Activated CD4-positive, CD25-positive, alpha-beta regulatory T cell treated with anti-CD3 and anti-CD28 coated beads, Interleukin-2, amount 50 U/mL, for 16 hours (primary cell): ENCODE measurements at regions not wholly inside any gene's neighbourhood (a gene's known extent, or its start where the extent isn't known, plus 50 kb on each side); places are given as distances from the start of the nearest gene placed in this dataset.

Experiments used
- DNase-seq: peaks from one replicate; pipeline ENCODE4 v3.0.0-alpha.2; 2020; ENCODE audit warnings: low read depth, low spot score

DNA sequence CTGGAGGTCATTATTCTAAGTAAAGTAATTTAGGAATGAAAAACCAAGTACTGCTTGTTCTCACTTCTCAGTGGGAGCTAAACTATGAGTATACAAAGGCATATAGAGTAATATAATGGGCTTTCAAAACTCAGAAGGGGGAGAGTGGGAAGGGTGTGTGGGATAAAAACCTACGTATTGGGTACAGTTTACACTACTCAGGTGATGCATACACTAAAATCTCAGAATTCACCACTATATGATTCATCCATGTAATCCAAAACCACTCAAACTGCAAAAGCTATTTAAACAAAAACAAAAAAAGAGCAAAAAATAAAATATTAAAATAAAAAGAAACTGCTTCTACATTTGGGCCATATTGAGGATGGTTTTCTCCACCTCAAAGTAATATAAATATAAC lies 623.3 kb downstream of the NSUN3 start:
- DNase-seq: no peak

DNA sequence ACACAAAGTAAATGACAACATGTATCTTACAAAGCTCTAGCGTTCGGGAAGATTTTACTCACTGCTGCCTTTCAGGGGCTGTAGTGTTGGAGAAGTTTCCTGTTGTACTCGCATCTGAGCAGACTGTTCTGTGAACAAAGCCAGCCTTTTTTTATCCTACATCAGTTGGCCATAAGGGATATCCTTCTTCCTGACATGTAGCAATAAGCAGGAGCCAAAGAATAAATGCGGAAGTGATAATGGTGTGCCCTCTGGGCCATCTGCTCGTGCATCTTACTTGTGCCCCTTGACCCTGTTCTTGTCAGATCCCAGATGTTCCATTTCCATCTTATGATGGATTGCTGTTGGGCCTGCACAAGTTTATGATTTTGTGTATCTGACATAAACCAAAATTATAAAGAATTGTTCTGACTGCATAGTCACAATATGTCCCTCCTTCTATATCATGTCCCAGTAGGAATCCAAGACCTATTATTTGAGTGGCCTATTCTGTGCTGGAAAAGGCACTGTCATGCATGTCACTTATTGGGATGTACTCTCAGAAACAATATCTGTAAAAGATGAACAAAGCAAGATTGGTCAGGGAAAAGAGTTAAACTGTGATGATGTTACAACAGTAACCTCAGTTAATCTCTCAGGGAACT lies 631.3 kb downstream of the NSUN3 start:
- DNase-seq: no peak

DNA sequence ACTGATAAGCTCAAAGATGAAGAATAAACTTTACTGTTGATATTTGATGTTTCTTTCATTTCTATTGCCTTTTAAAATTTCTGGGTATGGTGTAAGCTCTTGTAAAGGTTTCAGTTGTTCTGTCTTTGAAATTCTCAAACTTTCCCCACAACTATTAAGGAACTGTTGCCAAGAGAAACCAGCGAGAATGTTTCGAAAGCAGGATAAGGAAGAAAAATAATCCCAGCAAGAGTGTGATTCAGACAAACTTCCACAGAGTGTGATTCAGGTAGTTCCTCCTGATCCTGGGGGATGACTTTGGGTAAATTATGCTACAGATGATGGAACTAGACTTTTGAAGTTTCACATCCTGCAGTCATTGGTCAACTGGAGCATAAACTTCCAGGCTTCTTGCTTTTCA lies 632.0 kb downstream of the NSUN3 start:
- no peak for DNase-seq

DNA sequence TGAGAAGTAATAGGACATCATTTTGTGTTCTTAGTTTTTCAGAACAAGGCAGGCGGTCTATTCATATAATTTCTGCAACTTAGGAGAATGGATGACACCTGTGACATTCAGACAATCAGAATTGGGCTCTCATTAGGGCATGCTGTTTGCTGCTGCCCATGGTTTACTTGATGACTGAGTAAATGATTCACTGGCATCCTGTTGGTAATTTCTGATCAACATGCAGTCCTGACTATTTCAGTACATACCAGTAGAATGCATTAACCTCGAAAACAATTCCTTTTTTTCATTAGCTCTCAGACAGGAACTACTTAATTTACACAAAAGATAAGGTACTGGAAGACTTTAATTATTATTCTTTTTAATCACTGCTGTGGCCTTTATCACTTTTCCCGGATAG lies 641.6 kb downstream of the NSUN3 start:
- no peak for DNase-seq

DNA sequence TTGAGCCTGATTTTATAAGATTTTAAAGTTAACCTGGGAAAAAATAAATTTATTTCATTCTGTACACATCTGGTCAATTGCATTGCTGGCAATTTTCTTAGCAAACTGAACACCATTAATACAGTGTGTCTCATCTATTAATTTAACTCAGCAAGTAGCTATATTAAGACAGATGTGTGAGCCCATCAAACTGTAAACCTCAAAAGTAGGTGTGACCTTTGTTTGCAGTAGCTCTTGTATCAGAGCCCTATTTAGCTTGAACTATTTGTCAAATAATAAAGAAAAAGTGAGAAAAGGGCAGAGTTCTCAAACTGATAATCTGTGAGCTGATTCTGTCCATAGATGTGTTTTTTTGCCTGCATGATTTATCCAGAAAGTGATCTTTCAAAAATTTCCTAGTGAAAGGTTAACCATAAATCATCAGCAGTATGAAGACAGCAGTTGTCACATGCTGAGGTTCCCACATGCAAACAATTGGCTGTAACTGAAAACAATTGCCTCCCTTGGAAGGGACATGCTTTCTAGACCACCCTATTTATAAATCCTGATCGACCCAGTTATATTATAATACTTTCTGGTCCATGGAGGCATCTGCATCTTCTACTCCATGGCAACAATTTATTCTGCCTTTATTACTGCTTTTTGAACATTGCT lies 646.5 kb downstream of the NSUN3 start:
- DNase-seq: no peak

DNA sequence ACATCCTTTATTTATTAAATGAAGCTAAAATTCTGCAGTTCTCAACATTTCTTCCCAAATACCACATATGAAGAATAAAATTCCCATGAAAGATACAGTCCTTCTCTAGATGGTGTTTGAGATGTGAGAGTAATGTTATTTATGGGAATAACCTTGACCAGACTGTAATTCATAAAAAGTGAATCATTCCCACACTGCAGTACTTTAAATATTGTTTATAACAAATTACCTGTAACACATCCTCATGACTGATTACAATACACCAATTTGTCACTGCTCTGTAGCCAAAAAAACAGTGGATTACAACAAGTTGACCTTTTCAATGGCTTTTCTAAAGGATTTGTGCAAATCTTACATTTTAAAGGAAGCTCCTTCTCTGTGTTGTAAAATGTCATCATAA lies 651.3 kb downstream of the NSUN3 start:
- DNase-seq: no peak

DNA sequence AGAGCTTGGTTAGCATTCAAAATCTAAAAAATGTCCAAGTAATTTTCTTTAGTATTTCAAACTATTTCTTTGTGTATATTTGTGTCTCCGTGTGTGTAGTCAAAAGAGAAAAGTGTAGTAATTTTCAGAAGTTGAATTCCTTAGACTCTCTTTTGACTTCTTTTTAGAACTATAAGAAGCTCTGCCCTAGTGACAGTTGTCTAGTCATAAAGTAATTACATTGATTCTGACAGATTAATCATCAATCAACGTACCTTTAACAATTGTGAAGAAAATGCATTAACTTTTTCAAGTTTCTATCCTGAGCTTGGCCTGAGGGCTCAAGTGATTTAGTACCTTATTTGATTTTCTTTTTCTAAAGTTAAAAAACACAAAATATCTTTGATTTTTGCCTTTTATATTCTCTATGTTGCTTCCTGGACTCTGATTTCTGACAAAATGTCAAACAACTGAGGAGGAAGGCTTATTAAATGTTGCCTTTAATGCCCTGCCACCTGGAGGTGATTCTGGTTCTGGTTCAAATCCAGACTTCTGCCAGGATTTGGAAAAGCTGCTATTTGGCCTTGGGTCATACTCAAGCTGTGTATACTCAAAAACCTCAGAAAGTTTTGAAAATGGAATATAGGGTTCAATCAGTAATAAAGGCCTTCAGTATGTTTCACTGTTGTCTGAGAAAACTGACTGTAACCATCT lies 653.6 kb downstream of the NSUN3 start:
- DNase-seq: no peak

DNA sequence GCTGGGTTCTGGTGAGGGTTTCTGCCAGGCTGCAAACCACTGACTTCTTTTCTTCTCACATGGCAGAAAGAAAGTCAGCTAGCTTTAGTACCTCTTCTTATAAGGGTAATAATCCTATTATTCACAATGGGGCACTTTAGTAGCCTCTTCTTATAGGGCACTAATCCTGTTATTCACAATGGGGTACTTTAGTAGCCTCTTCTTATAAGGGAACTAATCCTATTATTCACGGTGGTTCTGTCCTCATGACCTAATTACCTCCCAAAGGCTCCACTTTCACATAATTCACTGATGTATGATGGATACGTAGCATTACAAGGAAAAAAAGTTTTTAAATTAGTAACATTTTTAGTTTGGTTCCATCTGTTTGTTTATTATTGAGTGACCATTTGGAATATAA lies 671.3 kb downstream of the NSUN3 start:
- DNase-seq: no peak

DNA sequence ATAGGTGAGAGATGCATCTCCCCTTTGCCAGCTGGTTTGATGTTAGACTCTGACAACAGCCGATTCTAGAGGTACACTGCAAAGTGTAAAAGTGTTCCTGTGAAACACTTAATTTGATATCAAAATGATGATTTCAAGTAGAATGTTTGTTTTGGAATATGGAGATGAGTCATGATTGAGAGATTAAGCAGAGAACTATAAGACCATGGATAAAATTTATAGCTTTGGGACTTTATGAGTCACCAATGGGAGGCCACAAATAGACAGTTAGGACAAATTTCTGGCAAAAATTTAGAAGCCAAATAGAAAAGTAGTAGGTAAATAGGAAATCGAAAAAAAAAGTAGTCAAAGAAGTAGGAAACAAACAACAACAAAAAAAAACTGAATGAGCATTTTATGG lies 672.5 kb downstream of the NSUN3 start:
- DNase-seq: no peak

DNA sequence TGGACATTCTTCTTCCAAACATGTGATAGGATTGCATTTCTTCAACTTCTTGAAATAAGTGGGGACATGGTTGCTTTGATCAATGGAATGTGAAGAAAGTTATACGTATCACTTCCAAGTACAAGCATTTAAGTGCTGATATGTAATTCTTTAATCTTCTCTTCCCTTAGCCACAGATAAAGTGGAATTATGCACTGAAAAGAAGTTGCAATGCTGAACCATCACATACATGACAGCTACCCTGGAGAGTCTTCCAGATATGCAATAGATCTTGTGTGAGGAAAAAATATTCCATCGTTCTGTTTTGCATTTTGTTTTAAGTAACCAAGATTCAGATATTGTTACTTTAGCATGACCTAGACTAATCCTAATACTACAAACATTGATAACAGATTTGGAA lies 674.3 kb downstream of the NSUN3 start:
- no peak for DNase-seq

DNA sequence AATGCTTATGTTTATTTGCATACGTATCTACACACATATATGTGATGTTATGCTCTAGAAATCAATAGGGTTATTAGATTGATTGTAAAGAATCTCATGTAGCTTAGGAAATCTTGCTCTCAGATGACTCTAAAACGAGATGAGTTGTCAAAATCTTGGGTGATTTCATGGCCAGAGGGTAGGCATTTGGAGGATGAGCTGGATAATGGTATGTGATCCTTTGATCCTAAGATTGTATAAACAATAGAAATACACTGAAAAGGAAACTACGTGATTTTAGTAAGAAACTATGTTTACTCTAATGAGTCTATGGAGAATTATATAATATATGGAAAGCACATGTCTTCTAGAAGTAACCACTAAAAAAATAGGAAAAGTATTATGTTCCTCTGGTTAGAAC lies 676.6 kb downstream of the NSUN3 start:
- DNase-seq: no peak

DNA sequence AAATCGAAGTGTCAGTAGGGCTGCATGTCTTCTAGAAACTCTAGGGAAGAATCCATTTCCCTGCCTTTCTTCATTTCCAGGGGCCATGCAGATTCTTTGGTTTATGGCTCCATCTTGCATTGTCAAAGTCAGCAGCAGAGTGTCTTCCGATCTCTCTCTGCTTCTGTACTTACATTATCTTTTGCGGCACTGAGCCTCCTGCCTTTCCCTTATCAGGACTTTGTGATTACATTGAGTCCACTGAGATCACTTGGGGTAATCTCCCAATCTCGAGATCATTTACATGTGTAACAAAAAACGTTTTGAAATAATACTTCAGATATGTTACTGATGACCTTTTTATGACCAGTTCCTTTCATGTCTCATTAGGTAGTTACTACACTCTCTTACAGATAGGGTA lies 695.9 kb downstream of the NSUN3 start:
- DNase-seq: no peak

DNA sequence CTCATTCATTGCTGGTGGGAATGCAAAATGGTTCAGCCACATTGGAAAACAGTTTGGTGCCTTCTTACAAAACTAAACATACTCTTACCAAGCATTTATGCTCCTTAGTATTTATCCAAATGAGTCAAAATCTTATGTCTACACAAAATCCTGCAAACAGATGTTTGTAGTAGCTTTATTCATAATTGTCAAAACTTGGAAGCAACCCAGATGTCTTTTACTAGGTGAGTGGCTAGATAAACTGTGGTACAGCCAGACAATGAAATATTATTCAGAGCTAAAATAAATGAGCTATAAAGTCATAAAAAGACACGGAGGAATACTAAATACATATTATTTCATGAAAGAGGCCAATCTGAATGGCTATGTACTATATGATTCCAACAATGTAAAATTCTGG lies 709.5 kb downstream of the NSUN3 start:
- no peak for DNase-seq

DNA sequence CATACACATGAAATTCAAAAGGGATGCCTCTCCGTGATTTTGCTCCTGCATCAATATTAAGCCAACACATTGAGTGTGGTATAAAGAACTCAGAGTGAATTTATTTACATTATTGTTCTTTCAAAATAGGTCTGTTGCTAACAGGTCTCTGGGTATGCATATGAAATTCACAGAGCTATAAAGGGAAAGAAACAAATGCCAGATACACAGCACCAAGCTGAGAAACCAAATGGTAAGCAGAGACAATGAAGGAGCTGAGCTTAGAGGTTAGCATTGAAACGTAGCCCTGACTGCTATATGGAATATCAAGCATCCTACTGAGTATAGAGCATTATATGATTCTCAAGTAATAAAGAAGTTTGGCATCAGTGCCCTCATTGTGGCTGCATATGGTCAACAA lies 712.9 kb downstream of the NSUN3 start:
- DNase-seq: no peak

DNA sequence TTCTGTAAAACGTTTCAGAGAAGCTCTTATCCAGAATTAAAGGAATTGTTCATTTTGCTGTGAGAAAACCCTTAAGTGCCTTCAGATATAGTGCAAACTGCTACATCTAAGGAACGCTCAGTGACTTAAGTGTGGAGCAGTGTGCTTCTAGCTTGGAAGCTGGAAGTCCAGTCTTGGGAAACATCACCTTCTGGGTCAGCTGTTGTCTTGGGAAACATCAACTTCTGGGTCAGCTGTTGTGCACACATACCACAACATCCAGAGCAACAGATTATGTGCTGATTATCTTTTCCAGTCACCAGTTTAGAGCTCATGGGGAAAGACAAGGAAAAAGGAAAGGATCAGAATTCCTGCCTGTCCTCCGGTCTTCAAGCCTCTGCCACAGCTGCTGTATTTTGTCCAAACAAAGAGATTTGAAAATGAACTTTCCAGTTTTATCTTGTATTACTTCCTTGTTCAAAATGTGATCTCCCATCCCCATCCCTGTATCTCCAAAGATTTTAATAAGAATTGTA lies 713.6 kb downstream of the NSUN3 start:
- no peak for DNase-seq

DNA sequence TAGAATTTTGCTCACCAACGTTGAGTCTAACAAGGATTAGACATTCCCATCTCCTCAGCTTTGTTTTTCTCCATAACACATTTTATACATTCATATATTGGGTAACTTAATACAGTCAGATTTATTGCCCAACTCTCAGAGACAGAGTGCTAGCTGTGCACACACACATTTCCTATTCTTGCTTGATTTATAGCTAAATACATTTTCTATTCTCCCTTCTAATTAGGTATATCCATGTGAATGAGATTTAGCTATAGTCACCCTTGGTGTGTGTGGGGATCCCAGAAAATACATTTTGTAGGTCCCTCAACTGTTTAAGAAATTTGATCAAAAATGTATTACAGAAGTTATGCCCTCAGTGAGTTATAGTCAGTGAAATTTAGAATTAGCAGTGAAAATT lies 715.4 kb downstream of the NSUN3 start:
- DNase-seq: no peak

DNA sequence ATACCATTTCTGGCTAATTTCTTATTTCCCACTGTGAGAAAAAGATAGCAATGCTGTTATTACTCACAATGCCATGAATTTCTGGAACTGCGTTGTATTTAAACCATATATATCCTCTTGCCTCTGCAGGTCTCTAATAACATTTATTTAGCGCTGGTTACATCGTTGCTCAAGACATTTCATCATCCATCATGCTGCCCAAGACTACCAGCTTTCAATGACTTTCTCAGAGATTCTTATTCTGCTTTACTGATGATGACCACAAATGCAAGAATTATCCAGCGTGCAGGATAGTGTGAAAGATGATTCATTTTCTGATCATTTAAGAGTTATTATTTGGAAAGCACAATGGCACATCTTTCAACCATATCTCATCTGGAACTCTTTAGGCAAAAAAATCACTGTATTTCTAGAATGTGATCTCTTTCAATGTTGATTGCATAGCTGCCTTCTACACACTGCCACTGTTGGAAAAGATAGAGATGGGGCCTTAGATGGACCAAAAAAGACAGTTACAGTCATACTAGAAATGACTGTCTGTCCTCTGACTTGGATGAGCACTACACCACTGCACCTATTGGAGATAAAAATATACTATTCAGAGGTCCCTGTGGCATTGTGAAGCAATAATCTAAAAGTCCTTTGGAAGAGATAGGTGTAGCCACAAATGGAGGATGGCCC lies 716.1 kb downstream of the NSUN3 start:
- no peak for DNase-seq

DNA sequence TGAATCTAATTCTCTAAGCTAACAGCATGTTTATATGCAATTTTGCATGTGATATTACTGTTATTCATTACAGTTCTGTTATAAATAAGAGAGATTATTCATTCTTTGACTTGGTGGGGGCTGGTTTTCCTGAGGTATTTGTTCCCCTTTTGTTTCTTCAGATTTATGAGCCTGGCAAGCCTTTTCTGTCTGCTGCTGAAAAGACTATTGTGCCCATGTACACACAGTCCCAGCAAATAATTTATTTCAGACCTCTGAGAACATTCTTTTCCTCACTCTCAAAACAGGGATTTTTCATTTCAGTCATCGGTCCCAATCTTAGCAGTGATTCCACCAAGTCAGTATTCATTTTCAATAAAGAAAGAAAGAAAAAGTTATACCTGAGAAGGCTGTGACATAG lies 716.8 kb downstream of the NSUN3 start:
- DNase-seq: no peak

DNA sequence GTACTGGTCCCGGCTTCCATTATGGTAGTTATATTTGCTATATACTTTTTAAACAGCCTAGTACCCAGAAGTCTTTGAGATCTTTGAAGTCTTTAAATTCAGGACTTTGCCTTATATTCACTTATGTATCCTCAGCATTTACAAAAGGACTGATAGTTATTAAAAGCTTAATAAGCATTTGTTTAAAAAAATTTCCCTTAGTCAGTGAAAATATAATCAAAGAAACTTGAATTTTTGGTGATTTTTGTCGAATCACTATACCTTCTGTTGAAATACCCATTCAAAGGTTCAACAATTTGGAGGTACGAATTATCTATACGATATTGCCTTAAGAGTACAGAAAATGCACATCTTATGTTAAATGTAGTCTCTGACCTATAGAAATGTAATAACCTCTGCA lies 721.4 kb downstream of the NSUN3 start:
- no peak for DNase-seq

DNA sequence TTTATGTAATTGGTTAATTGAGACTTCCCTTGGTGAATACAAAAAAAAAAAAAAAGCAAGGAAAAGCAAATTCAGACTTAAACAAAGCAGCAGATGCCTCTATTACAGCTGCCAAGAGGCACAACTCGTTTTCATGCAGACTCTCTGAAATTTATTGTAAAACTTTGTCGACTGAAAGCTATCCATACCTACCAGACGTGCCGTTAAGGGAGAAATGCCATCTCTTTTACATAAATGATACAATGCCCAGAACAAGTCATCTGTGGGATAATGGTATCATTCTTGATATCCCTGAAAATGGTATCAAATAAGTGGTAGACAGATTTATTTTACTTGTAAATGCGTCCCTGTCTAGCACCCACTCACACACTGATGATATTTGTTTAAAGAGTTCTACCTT lies 724.2 kb downstream of the NSUN3 start:
- DNase-seq: no peak

DNA sequence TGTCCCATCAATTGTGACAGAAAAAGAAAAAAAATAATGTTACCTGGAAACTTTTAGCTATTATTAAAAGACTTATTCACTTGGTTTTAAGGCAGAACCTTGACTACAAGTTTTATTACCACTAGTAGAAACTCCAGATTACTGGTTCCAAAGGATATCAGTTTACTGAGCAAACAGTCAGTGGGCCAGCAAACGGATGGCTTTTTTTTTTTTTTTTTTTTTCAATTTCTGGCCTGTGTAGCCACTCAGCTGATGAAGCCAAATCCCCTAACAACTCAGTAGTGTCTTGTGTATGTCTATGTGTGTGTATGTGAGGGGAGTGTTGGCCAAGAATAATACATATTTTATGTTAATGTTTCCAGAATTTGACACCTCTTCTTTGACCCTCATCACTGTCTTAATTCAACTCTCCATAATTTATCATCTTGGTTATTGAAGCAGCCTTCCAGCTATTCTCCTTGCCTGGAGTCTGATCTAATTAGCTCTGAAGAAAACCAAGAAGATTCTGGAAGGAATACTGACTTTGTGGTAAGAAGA lies 724.9 kb downstream of the NSUN3 start:
- no peak for DNase-seq

DNA sequence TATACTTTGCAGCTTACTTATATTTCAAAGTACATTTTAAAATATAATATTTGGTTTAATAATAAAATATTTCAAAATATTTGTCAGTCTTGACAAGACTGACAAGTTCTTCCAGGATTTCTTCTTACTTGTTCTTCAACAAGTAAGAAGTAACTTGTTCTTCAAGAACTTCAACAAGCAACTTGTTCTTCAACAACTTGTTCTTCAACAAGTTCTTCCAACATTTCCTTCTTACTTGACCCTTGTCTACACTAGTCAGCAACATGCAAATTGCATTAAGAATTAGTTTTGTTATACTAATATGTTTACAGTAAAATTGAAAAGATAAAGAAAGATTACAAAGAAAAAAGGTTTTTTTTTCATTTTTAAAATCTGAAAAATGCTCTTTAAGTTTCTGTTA lies 731.7 kb downstream of the NSUN3 start:
- DNase-seq: no peak
